HG03280 (cell line): ENCODE measurements at regions not wholly inside any gene's neighbourhood (a gene's known extent, or its start where the extent isn't known, plus 50 kb on each side); places are given as distances from the start of the nearest gene placed in this dataset.
"Not testable (repeated sequence)": the region's sequence is repeated elsewhere in the genome, so short reads cannot be mapped to it uniquely, and the experiment has no call there.

Source experiments
- ATAC-seq: cut with Tn5 transposase; IDR thresholded peaks from one replicate; pipeline ENCODE4 v1.9.1; 2021; ENCODE audit warnings: mild to moderate bottlenecking, moderate library complexity; ENCODE audit not compliant: unreplicated experiment

DNA sequence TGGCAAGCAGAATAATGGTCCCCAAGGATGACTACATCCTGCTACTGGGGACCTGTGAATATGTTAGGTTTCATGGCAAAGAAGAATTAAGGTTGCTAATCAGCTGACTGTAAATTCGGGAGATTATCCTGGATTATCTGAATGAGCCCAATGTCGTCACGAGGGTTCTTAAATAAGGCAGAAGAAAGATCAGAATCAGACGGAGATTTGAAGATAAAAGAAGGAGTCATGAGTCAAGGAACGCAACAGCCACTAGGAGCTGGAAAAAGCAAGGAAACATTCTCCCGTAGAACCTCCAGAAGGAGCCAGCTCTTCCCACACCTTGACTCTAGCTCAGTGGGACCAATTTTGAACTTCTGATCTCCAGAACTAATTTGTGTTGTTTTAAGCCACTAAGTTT, 82.9 kb upstream of the APBB1IP start:
- ATAC-seq, result no peak

DNA sequence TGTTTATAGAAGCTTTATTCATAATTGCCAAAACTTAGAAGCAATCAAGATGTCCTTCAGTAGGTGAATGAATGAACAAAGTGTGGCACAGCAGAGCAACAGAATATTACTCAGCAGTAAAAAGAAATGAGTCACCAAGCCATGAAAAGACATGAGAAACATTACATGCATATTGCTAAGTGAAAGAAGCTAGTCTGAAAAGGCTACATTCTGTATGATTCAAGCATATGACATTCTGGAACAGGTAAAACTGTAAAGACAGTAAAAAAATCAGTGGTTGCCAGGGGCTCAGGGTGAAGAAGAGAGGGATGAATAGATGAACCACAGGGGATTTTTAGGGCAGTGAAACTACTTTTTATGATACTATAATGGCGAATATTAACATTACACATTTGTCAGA, 80.9 kb upstream of the APBB1IP start:
- peak; percentile 59 for ATAC-seq

DNA sequence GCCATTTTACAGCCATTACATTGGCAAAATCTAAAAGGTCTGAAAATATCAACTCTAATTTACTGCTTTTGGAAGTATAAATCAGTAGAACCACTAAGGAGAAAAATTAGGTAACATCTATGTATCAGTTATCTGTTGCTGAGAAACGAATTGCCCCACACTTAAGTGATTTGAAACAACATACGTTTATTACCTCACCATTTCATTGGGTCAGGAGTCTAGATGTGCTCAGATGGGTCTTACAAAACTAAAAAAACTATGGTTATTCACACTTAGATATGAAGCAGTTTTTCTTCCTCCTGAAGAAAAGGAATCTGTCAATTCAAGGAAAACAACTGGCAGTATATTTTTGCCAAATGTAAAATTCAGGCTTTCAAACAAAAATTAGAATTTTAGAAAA, 80.1 kb upstream of the APBB1IP start:
- ATAC-seq, result no peak

DNA sequence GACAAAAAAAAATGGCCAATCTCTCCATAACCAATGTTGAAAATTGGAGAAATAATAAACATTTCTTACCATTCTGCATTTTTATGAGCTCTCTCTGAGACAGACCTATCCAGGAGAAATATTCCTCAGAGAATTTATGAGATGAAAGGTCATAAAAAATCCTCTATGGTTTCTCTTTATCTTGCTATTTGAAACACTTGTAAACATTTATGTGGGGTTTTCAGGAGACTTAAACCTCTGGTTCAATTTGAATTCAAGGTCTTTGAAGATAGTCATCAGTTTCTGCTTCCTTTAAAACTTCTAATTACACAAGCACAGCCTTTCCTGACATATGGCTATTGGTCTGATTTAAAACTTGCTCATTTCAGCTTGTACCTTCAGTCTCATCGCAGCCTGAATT, 78.5 kb upstream of the APBB1IP start:
- no peak for ATAC-seq

DNA sequence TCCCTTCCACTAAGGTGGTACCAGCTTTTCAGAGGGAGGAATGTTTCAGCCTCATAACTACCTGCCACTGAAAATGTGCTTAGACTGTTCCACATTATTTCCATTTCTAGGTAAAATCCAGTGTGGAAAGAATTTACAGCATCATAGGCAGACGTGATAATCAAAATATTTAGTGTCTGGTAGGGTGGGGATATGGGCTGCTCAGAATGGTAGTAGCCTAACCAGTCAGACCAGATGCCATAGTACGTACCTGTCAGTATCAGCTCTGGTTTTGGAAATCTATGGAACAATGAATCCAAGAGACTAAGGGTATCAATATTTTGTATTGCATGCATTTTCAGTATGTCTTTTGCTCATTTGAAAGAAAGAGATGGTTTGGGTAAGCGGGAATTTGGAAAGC, 76.8 kb upstream of the APBB1IP start:
- no peak for ATAC-seq

DNA sequence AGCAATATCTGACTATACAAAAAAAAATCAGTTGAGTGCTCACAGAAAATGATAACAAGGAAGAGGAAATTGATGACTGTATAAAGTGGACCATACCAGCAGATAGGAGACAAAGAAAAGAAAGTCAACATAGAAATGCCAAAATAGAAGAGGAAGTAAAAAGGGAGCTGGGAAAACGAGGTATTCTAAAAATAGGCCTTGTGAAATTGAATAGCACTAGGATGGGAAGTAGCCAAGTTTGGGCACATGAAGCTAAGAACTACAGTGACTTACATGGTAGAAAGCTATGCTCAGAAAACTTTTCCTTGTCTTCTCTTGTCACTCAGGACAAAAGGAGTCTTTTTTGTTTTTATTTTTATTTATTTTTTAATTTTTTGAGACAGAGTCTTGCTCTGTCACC, 76.2 kb upstream of the APBB1IP start:
- no peak for ATAC-seq

DNA sequence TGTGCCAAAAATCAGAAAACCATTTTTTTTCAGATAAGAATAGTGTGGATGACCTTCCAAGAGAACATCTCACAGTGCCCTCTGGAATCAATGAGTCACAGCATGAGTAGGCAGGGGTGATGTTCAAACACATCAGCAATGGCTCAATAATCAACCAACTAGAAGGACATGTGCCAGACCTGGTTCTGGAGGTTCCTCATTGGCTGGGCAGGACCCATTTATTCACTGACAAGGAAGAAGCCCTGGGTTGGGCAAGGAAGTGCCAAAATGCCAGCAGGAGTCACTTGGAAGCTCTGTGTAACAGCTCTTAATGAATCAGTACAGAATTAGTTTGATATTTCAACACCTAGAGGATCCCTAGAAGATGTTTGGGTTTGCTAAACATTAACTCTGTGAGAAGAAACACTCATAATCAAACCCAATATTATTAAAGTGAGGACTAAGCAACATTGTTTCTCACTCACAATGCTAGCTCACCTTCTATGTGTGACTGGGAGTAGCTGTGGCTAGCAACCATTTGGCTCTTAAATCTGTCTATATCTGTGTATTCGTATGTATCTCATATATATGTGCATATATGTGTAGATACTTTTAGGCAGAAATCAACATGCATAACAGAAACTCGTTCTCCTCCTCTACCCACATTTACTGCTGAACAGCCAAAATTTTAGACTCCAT, 72.3 kb upstream of the APBB1IP start:
- no peak for ATAC-seq

DNA sequence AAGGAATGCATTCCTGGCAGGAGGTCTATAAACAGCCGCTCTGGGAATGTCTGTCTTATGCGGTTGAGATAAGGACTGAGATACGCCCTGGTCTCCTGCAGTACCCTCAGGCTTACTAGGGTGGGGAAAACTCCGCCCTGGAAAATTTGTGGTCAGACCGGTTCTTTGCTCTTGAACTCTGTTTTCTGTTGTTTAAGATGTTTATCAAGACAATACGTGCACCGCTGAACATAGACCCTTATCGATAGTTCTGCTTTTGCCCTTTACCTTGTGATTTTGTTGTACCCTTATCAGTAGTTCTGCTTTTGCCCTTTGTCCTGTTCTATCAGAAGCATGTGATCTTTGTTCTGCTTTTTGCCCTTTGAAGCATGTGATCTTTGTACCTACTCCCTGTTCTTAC, 71.1 kb upstream of the APBB1IP start:
- not testable (repeated sequence) for ATAC-seq

DNA sequence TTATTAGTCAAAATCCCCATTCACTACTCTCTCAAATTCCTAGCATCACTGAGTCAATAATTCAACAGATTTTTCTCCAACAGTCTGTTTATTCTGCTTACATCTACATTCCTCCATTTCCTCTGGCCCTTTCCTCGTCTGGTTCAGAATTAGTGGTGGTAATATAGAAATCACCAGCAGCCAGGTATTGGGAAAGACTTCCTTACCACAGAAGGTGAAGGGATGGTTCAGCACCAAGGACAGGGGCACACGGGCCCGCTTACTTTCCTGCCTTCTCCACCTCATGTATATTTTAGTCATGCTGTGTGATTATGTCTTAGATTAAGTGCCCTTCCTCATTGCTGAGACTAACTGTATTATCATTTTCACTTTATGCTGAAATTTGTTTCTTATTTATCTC, 70.4 kb upstream of the APBB1IP start:
- ATAC-seq, result no peak

DNA sequence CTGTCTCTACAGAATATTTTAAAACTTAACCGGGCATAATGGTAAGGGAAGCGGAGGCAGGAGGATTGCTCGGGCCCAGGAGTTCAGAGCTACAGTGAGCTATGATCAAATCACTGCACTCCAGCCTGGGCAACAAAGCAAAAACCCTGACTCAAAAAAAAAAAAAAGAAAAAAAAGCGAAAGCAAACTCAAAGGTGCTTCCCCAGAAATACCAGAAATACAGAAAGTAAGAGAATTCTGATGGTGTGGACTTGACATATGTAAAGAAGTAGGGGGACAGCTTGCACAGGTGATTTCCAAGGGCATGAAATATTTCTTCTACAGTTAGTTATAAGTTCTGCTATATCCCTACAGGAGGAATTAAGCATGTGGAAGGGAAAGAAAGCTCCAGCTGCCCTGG, 69.7 kb upstream of the APBB1IP start:
- ATAC-seq, result peak; percentile 48

DNA sequence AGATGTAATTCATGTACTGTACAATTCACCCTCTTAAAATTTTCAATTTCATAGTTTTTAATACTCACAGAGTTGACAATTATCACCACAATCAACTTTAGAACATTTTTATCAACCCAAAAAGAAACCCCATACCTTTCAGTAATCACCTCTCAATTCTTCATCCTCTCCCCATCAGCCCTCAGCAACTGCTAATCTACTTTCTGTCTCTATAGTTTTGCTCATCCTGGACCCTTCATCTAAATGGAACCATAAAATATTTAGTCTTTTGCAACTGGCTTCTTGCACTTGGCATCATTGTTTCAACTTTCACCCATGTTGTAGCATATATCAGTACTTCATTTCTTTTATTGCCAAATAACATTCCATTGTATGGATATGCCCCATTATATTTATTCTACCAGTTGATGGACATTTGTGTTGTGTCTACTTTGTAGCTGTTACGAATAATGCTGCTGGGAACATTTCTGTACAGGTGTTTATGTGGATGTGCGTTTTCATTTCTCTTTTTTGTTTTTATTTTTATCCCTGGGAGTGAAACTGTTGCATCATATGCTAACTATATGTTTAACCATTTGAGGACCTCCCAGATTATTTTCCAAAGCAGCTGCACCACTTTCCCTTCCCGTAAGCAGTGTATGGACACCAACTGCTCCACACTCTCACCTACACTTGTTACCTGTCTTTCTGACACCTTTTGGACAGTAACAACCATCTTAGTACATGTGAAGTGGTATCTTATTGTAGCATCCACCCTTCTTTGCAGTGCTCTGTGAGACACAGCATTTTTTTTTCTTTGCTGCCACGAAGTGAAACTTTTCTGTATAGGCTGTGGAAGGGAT, 65.4 kb upstream of the APBB1IP start:
- ATAC-seq, result peak; percentile 66

DNA sequence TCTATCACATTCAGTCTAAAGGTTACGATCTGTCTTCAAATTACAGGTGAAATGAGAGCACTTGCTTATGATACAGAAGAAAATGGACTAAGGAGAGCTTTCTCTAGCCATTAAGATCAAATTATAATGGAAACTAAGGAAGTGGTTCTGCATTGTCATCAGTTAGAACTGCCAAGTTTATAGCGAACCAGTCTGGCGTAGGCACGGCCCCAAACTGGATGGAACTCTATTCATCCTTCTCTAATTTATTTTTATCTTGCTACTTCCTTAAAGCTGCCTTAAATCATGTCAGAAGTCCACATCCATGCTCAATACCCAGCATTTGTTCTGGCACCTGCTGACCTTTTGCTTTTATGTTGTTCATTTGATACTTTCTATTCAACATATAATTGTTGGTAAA, 63.7 kb upstream of the APBB1IP start:
- no peak for ATAC-seq

DNA sequence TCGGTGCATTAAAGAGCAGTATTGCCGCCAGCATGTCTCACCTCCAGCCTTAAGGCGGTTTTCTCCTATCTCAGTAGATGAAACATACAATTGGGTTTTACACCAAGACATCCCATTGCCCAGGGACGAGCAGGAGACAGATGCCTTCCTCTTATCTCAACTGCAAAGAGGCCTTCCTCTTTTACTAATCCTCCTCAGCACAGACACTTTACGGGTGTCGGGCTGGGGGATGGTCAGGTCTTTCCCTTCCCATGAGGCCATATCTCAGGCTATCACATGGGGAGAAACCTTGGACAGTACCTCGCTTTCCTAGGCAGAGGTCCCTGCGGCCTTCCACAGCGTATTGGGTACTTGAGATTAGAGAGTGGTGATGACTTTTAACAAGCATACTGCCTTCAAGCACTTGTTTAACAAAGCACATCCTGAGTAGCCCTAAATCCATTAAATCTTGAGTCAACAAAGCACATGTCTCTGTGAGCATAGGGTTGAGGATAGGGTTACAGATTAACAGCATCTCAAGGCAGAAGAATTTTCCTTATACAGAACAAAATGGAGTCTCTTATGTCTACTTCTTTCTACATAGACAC, 60.8 kb upstream of the APBB1IP start:
- not testable (repeated sequence) for ATAC-seq

DNA sequence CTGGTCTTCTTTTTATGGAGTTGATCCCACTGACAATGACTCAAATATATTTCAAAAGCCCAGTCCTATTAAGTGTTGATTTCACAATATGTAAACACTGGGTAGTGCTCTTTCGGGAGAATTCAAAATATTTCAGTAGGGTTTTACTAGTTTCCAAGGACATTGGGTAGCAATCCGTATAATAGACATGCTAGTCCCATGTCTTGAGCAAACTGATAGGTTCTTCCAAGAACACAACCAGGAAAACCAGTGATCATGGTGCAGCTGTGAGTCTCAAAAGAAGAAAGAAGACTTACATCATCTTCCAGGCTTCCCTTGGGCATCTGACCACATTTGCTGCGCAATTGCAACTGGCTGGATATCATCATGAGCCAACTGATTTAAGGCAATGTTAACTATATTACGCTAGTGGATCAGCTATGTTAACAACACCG, 59.3 kb upstream of the APBB1IP start:
- no peak for ATAC-seq

DNA sequence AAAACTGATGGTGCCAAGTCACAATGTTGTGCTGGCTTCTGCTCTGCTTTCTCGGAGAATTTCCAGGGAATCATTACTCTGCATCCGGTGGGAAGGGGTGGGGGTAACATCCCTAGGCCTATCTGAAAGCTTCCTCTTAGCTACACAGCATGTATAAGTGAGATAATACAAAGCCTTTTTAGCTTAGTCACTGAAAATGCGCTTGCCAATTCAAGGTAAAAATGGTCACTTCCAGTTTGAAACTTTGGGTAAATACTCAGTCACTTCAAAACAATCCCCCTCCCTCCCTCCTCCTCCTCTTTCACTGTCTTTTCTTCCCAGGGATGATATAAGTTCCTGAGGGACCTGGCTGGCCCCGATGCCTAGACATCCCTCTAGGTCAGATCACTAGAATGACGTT, 57.3 kb upstream of the APBB1IP start:
- ATAC-seq, result no peak

DNA sequence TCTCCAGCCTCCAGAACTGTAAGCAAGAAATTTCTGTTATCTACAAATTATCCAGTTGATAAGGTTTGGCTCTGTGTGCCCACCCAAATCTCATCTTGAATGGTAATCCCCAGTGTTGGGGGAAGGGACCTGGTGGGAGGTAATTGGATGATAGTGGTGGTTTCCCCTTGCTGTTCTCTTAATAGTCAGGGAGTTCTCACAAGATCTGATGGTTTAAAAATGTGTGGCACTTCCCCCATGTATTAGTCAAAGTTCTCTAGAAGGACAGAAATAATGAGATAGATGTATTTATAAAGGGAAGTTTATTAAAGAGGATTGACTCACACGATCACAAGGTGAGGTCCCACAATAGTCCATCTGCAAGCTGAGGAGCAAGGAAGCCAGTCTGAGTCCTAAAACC, 56.2 kb upstream of the APBB1IP start:
- ATAC-seq, result no peak

DNA sequence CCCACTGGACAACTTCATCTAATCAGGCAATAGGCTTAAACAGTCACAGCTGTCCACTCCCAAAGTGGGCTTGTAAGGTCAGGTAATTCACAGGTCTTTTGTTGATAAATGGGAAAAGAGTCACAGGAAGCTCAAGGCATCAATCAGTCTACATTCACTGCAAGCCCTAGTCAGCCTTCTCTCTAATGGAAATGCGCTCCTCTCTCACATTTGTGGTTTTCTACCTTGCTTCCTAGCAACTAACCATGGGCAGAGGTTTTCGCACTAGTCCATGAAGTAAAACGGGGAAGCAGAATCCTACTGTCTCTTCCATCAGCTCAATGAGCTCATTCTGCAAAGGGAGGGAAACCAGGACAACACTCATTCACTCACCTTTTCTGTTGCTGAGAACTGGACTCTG, 53.5 kb upstream of the APBB1IP start:
- ATAC-seq, result no peak

DNA sequence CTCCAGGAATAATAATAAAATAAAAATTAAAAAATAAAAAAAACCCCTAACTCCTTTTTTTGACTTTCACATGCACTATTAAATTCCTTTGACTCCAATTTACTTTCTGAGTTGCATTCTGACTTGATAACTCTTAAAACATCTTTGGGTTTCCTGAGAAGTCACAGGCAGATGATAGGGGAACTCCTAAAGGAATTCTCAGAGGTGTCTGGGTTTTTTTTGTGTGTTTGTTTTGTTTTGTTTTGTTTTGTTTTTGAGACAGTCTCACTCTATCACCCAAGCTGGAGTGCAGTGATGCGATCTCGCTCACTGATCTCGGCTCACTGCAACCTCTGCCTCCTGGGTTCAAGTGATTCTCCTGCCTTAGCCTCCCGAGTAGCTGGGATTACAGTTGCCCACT, 52.7 kb upstream of the APBB1IP start:
- no peak for ATAC-seq

DNA sequence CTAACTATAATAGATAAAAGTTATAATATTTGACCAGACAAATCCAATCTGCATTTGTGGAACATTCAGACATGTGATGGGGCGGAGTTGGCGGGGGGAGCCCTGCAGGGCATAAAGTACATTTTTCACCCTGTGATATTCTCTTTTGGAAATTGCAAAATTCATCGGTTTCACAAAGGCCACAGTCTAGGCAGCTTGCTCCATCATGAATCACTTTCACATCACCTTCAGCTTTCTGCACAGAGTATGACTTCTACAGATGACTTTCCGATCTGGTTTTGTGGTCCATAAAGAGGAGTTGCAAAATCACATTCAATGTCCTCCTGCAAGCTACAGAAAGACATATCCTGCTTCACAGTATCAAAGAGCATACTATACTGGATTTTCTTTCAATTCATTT, 51.4 kb upstream of the APBB1IP start:
- ATAC-seq, result no peak
